ENCODE measurements at regions not wholly inside any gene's neighbourhood (a gene's known extent, or its start where the extent isn't known, plus 50 kb on each side); places are given as distances from the start of the nearest gene placed in this dataset.

- DNase-seq = no peak
Measured at GRCh38 chr2:3099145-3099859, 278.3 kb downstream of the EIPR1 start.

- DNase-seq = no peak
Measured at GRCh38 chr2:3098231-3098630, 279.4 kb downstream of the EIPR1 start.

GRCh38 chr2:3097804-3098203 is 279.8 kb downstream of the EIPR1 start:
- no peak for DNase-seq

- DNase-seq = no peak
Measured at GRCh38 chr2:3094999-3095958, 282.3 kb downstream of the EIPR1 start.

GRCh38 chr2:3094318-3094717 is 283.3 kb downstream of the EIPR1 start:
- DNase-seq = no peak

GRCh38 chr2:3091696-3092095 is 285.9 kb downstream of the EIPR1 start:
- no peak for DNase-seq

- no peak for DNase-seq
Measured at GRCh38 chr2:3082705-3083104, 294.9 kb downstream of the EIPR1 start.

GRCh38 chr2:3079959-3080948 is 297.4 kb downstream of the EIPR1 start:
- no peak for DNase-seq

- DNase-seq = no peak
Measured at GRCh38 chr2:3079466-3079865, 298.2 kb downstream of the EIPR1 start.

GRCh38 chr2:3078684-3079083 is 298.9 kb downstream of the EIPR1 start:
- DNase-seq = no peak

- no peak for DNase-seq
Measured at GRCh38 chr2:3076848-3077642, 300.6 kb downstream of the EIPR1 start.

- no peak for DNase-seq
Measured at GRCh38 chr2:3075991-3076340, 301.7 kb downstream of the EIPR1 start.

GRCh38 chr2:3075316-3075990 is 302.2 kb downstream of the EIPR1 start:
- DNase-seq = no peak

GRCh38 chr2:3073704-3074103 is 303.9 kb downstream of the EIPR1 start:
- no peak for DNase-seq

- no peak for DNase-seq
Measured at GRCh38 chr2:3073041-3073595, 304.5 kb downstream of the EIPR1 start.

- no peak for DNase-seq
Measured at GRCh38 chr2:3071685-3072263, 305.8 kb downstream of the EIPR1 start.

- no peak for DNase-seq
Measured at GRCh38 chr2:3066831-3067230, 310.8 kb downstream of the EIPR1 start.

- no peak for DNase-seq
Measured at GRCh38 chr2:3065928-3066327, 311.7 kb downstream of the EIPR1 start.

GRCh38 chr2:3062476-3063260 is 314.9 kb downstream of the EIPR1 start:
- no peak for DNase-seq

- no peak for DNase-seq
Measured at GRCh38 chr2:3060049-3060448, 317.6 kb downstream of the EIPR1 start.
